Uterus (tissue), 2 donors: ENCODE measurements at regions not wholly inside any gene's neighbourhood (a gene's known extent, or its start where the extent isn't known, plus 50 kb on each side); places are given as distances from the start of the nearest gene placed in this dataset.

Source experiments
- CTCF ChIP-seq, 4 experiments: fragments of 200-600 bp in 2 of 4; fragments of 450-650 bp in 2 of 4; sonication (generic) in 2 of 4; IDR thresholded peaks; one replicate each; pipeline ENCODE4 v1.5.1; 2016 to 2019; ENCODE audit warnings: antibody characterized with exemption in 4 of 4, mild to moderate bottlenecking in 2 of 4, moderate library complexity in 1 of 4
- POLR2A ChIP-seq, 2 donors: fragments of 450-650 bp; IDR thresholded peaks; one replicate each; pipeline ENCODE4 v1.6.1; 2016; ENCODE audit warnings: antibody characterized with exemption in 2 of 2, mild to moderate bottlenecking in 1 of 2, moderate library complexity in 1 of 2

GRCh38 chr3:29181149-29181780 lies 99.6 kb upstream of the RBMS3 start:
- no peak for TF ChIP-seq POLR2A (IDR thresholded peaks at IDR 0.05)
- no peak for TF ChIP-seq CTCF (IDR thresholded peaks at IDR 0.05)
